ENCODE measurements at regions not wholly inside any gene's neighbourhood (a gene's known extent, or its start where the extent isn't known, plus 50 kb on each side); places are given as distances from the start of the nearest gene placed in this dataset.

GRCh38 chr6:95364016-95364604, 213.2 kb upstream of the MANEA start:
- no peak for FAIRE-seq
- CTCF ChIA-PET (ENCODE audit: low intra/inter-chr PET ratio), result no interaction called here
- Histone ChIP-seq H4K20me1 (replicated peaks; ENCODE audit: control insufficient read depth, insufficient read depth, low read length) (no peaks in the 10 kb centered on the region), H3K9me1 (ENCODE audit: control insufficient read depth, insufficient read depth, low read length) (no peaks in the 10 kb centered on the region), H3K79me2 (ENCODE audit: control insufficient read depth, insufficient read depth, low read length) (no peaks in the 10 kb centered on the region), H3K4me3 (no peak overlapping the region), H3K9ac (ENCODE audit: insufficient read depth in 1 of 2, low read depth in 2 of 2, low read length in 2 of 2) (no peak overlapping the region), H2AFZ (ENCODE audit: low read depth, low read length) (no peak overlapping the region), H3K9me3 (replicated peaks; ENCODE audit: control insufficient read depth, insufficient read depth, low read depth, low read length) (no peaks in the 10 kb centered on the region), H3K27ac (ENCODE audit: extremely low read depth, low read depth, low read length) (no peak overlapping the region), H3K27me3 (ENCODE audit: control insufficient read depth in 2 of 2, insufficient read depth in 2 of 2, low read length in 2 of 2) (no peaks in the 10 kb centered on the region), H3K4me1 (replicated peaks in 1 of 2; ENCODE audit: control insufficient read depth in 2 of 2, insufficient read depth in 2 of 2, low read length in 2 of 2) (no peaks in the 10 kb centered on the region), H3K36me3 (ENCODE audit: control insufficient read depth, insufficient read depth, low read length) (no peaks in the 10 kb centered on the region), H3K4me2 (ENCODE audit: insufficient read depth, low read length) (no peak overlapping the region)
- no peak for ATAC-seq
- TF ChIP-seq USF1 (CRISPR knock-in tag; IDR thresholded peaks at IDR 0.05) (no peak), RAD21 (CRISPR knock-in tag; conservative IDR thresholded peaks at IDR 0.05 in 1 of 2, IDR thresholded peaks at IDR 0.05 in 1 of 2) (peak; percentile 47 to 69), CTCF (IDR thresholded peaks at IDR 0.05 in 2 of 3, conservative IDR thresholded peaks at IDR 0.05 in 1 of 3; ENCODE audit: insufficient read depth in 2 of 3, low read depth in 1 of 3, low read length in 3 of 3) (peak in 1 of 3 experiments; percentile 40; a peak in 2 of 6 replicates), REST (IDR thresholded peaks at IDR 0.05; ENCODE audit: borderline replicate concordance) (0 out of 2 replicates have a peak, but pooled peaks have one; percentile 11), REST (CRISPR knock-in tag; IDR thresholded peaks at IDR 0.05; ENCODE audit: low read depth) (no peak)
- intact Hi-C loops (cut with micrococcal nuclease), result loop anchor here (10.0 kb wide), 1 partner anchor 1691 kb away; no protein-coding TSS in a partner anchor
- in situ Hi-C loops (cut with MboI), result no loop called here
- WGBS (ENCODE audit: insufficient coverage, low coverage, missing lambda C conversion rate), result 7% methylated on average over 4 of the region's 4 CpGs
- BruUV-seq (replicated peaks), result no TSS peak
- POLR2A ChIA-PET, result no interaction called here
- DNase-seq (ENCODE audit: extremely low read depth in 1 of 4, low spot score in 3 of 4), result peak in 2 of 4 experiments; percentile 10 to 14
